ENCODE measurements at regions not wholly inside any gene's neighbourhood (a gene's known extent, or its start where the extent isn't known, plus 50 kb on each side); places are given as distances from the start of the nearest gene placed in this dataset.
A peak's percentile ranks its signal among the peaks of the same experiment; 100 is the strongest.

GRCh38 chr6:113292646-113293422, 564.3 kb upstream of the MARCKS start:
- Histone ChIP-seq H3K79me2 (ENCODE audit: insufficient read depth, low read length) (no peaks in the 10 kb centered on the region), H3K4me2 (ENCODE audit: low read length) (no peak overlapping the region), H3K9me3 (ENCODE audit: control insufficient read depth in 1 of 2, insufficient read depth in 1 of 2, low read depth in 1 of 2, low read length in 2 of 2) (no peaks in the 10 kb centered on the region), H3K36me3 (ENCODE audit: control insufficient read depth in 1 of 2, insufficient read depth in 2 of 2, low read length in 2 of 2) (no peaks in the 10 kb centered on the region), H2AFZ (ENCODE audit: low read depth, low read length, poor library complexity, severe bottlenecking) (peak overlapping the region; percentile 38), H3K4me1 (ENCODE audit: control insufficient read depth in 1 of 2, insufficient read depth in 2 of 2, low read length in 2 of 2) (no peaks in the 10 kb centered on the region), H3K9ac (ENCODE audit: low read length) (no peak overlapping the region), H3K27ac (ENCODE audit: low read depth, low read length) (no peak overlapping the region), H3K27me3 (ENCODE audit: insufficient read depth, low read length) (no peaks in the 10 kb centered on the region), H3K9me2 (ENCODE audit: insufficient read depth) (no peaks in the 10 kb centered on the region), H3K4me3 (replicated peaks in 1 of 2; ENCODE audit: low read depth in 1 of 2, low read length in 2 of 2) (no peak overlapping the region), H4K20me1 (ENCODE audit: insufficient read depth) (no peaks in the 10 kb centered on the region)
- BruUV-seq (replicated peaks) = no TSS peak
- CTCF ChIA-PET = interaction anchor here (2.1 kb wide), 1 partner anchor 14 kb away, joined by 5 read pairs; no protein-coding TSS in a partner anchor
- RAD21 ChIA-PET (ENCODE audit: low non-redundant PET in 1 of 2, low total read pairs in 2 of 2, uncharacterized antibody in 2 of 2, unreplicated experiment in 2 of 2) = no interaction called here
- DNase-seq (ENCODE audit: low read depth, low spot score) (no peak), ATAC-seq (no peak)
- no peak for TF ChIP-seq CTCF (IDR thresholded peaks at IDR 0.05 in 2 of 3, conservative IDR thresholded peaks at IDR 0.05 in 1 of 3; ENCODE audit: borderline replicate concordance in 1 of 3, insufficient read depth in 1 of 3, low read depth in 2 of 3, low read length in 2 of 3)
- TF ChIP-seq EZH2 (IDR thresholded peaks at IDR 0.05) = no peak
- TF ChIP-seq POLR2A (IDR thresholded peaks at IDR 0.05; ENCODE audit: borderline replicate concordance, extremely low read depth, insufficient read depth, insufficient read length) = no peak
- no peak for TF ChIP-seq SP1 (IDR thresholded peaks at IDR 0.05; ENCODE audit: low read depth)
- no peak for TF ChIP-seq YY1 (IDR thresholded peaks at IDR 0.05; ENCODE audit: extremely low read depth, insufficient replicate concordance, low read depth, low read length)
- no peak for TF ChIP-seq ELF1 (IDR thresholded peaks at IDR 0.05; ENCODE audit: borderline replicate concordance, low read depth)
- no peak for TF ChIP-seq RAD21 (IDR thresholded peaks at IDR 0.05; ENCODE audit: low read depth)
- TF ChIP-seq EGR1 (IDR thresholded peaks at IDR 0.05; ENCODE audit: low read depth) = no peak
- TF ChIP-seq ZNF274 (IDR thresholded peaks at IDR 0.05; ENCODE audit: low read depth, low read length) = no peak
- TF ChIP-seq POLR2AphosphoS5 (IDR thresholded peaks at IDR 0.05; ENCODE audit: low read depth, low read length) = no peak
- no peak for TF ChIP-seq EZH2phosphoT487 (IDR thresholded peaks at IDR 0.05; ENCODE audit: borderline replicate concordance)
- no peak for TF ChIP-seq CBX3 (IDR thresholded peaks at IDR 0.05; ENCODE audit: low read depth)
- no peak for TF ChIP-seq FOSL1 (IDR thresholded peaks at IDR 0.05; ENCODE audit: low read depth)
- no peak for TF ChIP-seq ATF3 (IDR thresholded peaks at IDR 0.05)
- no peak for TF ChIP-seq REST (IDR thresholded peaks at IDR 0.05; ENCODE audit: low read depth)
- TF ChIP-seq ZFX (IDR thresholded peaks at IDR 0.05) = no peak
- TF ChIP-seq ZBTB33 (IDR thresholded peaks at IDR 0.05; ENCODE audit: extremely low read depth, insufficient replicate concordance, low read length) = no peak
- intact Hi-C loops (cut with micrococcal nuclease) = no loop called here
- POLR2A ChIA-PET = no interaction called here
